Adrenal gland (tissue), 5 donors: ENCODE measurements at regions not wholly inside any gene's neighbourhood (a gene's known extent, or its start where the extent isn't known, plus 50 kb on each side); places are given as distances from the start of the nearest gene placed in this dataset.

ENCODE experiments used
- CTCF ChIP-seq, 6 experiments: fragments of 450-650 bp in 4 of 6; fragments of 200-600 bp in 2 of 6; sonication (generic) in 1 of 6; IDR thresholded peaks; 1 replicate in 5 of 6; 2 replicates in 1 of 6; pipeline versions ENCODE4 v1.5.1 to v1.8.0; 2016 to 2021; ENCODE audit warnings: antibody characterized with exemption in 6 of 6, mild to moderate bottlenecking in 2 of 6, moderate library complexity in 1 of 6
- POLR2A ChIP-seq, 2 donors: fragments of 450-650 bp; IDR thresholded peaks; one replicate each; pipeline ENCODE4 v1.6.1; 2017; ENCODE audit warnings: antibody characterized with exemption in 2 of 2, mild to moderate bottlenecking in 2 of 2, moderate library complexity in 1 of 2
- donor health status: DM: no; HTN: no; CAD: no.

GRCh38 chr16:59759296-59759695 lies 1025.2 kb upstream of the GOT2 start:
- TF ChIP-seq POLR2A (IDR thresholded peaks at IDR 0.05), result no peak
- no peak for TF ChIP-seq CTCF (IDR thresholded peaks at IDR 0.05)
